ENCODE measurements at regions not wholly inside any gene's neighbourhood (a gene's known extent, or its start where the extent isn't known, plus 50 kb on each side); places are given as distances from the start of the nearest gene placed in this dataset.
"Not testable (repeated sequence)": the region's sequence is repeated elsewhere in the genome, so short reads cannot be mapped to it uniquely, and the experiment has no call there.

GRCh38 chr9:97153967-97154366 lies 115.0 kb upstream of the CTSV start:
- no peak for TF ChIP-seq CTCF (IDR thresholded peaks at IDR 0.05)
- WGBS, 2 donors, result 94 to 99% methylated on average over 6 of the region's 6 CpGs

GRCh38 chr9:97153160-97153559 lies 114.2 kb upstream of the CTSV start:
- H3K27ac ChIP-seq; intact Hi-C loops (cut with DNase I); H3K4me3 ChIP-seq; ATAC-seq; H3K9me3 ChIP-seq; DNase-seq; H3K4me1 ChIP-seq; H3K36me3 ChIP-seq; H3K27me3 ChIP-seq: not testable (repeated sequence)
- WGBS, 2 donors, result 86% methylated on average over 5 of the region's 5 CpGs

More at GRCh38 chr9:97153967-97154366, 115.0 kb upstream of the CTSV start:
- DNase-seq, result no peak
- no peaks in the 10 kb centered on the region for H3K9me3 ChIP-seq
- H3K27me3 ChIP-seq, result peaks cover 0 to 5% (median 0%) of the 10 kb centered on the region in 7 donors
- H3K4me3 ChIP-seq, result no peak overlapping the region
- H3K4me1 ChIP-seq, result no peaks in the 10 kb centered on the region
- no peak for ATAC-seq
- no peak overlapping the region for H3K27ac ChIP-seq
- intact Hi-C loops (cut with DNase I), result no loop called here
- H3K36me3 ChIP-seq, result no peaks in the 10 kb centered on the region

GRCh38 chr9:97150471-97150870 lies 111.5 kb upstream of the CTSV start:
- WGBS, 2 donors, result 94 to 96% methylated on average over 2 of the region's 2 CpGs
- DNase-seq; ATAC-seq; H3K4me3 ChIP-seq; intact Hi-C loops (cut with DNase I); H3K9me3 ChIP-seq; H3K27me3 ChIP-seq; H3K36me3 ChIP-seq; H3K27ac ChIP-seq; H3K4me1 ChIP-seq: not testable (repeated sequence)

GRCh38 chr9:97148428-97148827 lies 109.5 kb upstream of the CTSV start:
- H3K4me1 ChIP-seq; intact Hi-C loops (cut with DNase I); H3K9me3 ChIP-seq; ATAC-seq; H3K27ac ChIP-seq; H3K27me3 ChIP-seq; DNase-seq; H3K4me3 ChIP-seq; H3K36me3 ChIP-seq: not testable (repeated sequence)
- 82 to 83% methylated on average over 3 of the region's 3 CpGs for WGBS, 2 donors

- H3K27me3 ChIP-seq; H3K4me3 ChIP-seq; ATAC-seq; intact Hi-C loops (cut with DNase I); H3K27ac ChIP-seq; H3K4me1 ChIP-seq; DNase-seq; H3K9me3 ChIP-seq; H3K36me3 ChIP-seq: not testable (repeated sequence)
Measured at GRCh38 chr9:97145680-97146079, 106.7 kb upstream of the CTSV start.

GRCh38 chr9:97140566-97140965 lies 101.6 kb upstream of the CTSV start:
- Histone ChIP-seq H3K9me3 (no peaks in the 10 kb centered on the region), H3K36me3 (no peaks in the 10 kb centered on the region), H3K27me3 (no peaks in the 10 kb centered on the region), H3K4me1 (no peaks in the 10 kb centered on the region), H3K4me3 (no peak overlapping the region), H3K27ac (no peak overlapping the region)
- DNase-seq (no peak), ATAC-seq (no peak)
- WGBS, 2 donors, result 62 to 64% methylated on average over 2 of the region's 2 CpGs
- intact Hi-C loops (cut with DNase I), result no loop called here
- no peak for TF ChIP-seq CTCF (IDR thresholded peaks at IDR 0.05)

GRCh38 chr9:97136421-97136820 lies 97.5 kb upstream of the CTSV start:
- TF ChIP-seq CTCF (IDR thresholded peaks at IDR 0.05), result no peak
- no peak overlapping the region for H3K4me3 ChIP-seq
- no peaks in the 10 kb centered on the region for H3K36me3 ChIP-seq
- ATAC-seq, result no peak
- H3K9me3 ChIP-seq, result no peaks in the 10 kb centered on the region
- no peaks in the 10 kb centered on the region for H3K27me3 ChIP-seq
- H3K27ac ChIP-seq, result no peak overlapping the region
- 50 to 82% methylated on average over 2 of the region's 2 CpGs for WGBS, 2 donors
- no peak for DNase-seq
- H3K4me1 ChIP-seq, result no peaks in the 10 kb centered on the region
- intact Hi-C loops (cut with DNase I), result no loop called here

- H3K27me3 ChIP-seq; H3K9me3 ChIP-seq; ATAC-seq; H3K27ac ChIP-seq; DNase-seq; intact Hi-C loops (cut with DNase I); H3K4me3 ChIP-seq; H3K4me1 ChIP-seq; H3K36me3 ChIP-seq: not testable (repeated sequence)
- WGBS, 2 donors, result 93% methylated on average over 4 of the region's 4 CpGs
Measured at GRCh38 chr9:97133966-97134365, 95.0 kb upstream of the CTSV start.

Measured in heart right ventricle (tissue), 16 donors.